Upper lobe of left lung (tissue), 4 donors: ENCODE measurements at regions not wholly inside any gene's neighbourhood (a gene's known extent, or its start where the extent isn't known, plus 50 kb on each side); places are given as distances from the start of the nearest gene placed in this dataset.

Source experiments
- CTCF ChIP-seq, 6 experiments: fragments of 450-650 bp in 4 of 6; fragments of 200-600 bp in 2 of 6; sonication (generic) in 2 of 6; IDR thresholded peaks; one replicate each; pipeline ENCODE4 v1.5.1; 2016 to 2019; ENCODE audit warnings: antibody characterized with exemption in 6 of 6
- EP300 ChIP-seq, 4 donors: sonication (generic); formaldehyde crosslinking; IDR thresholded peaks; one replicate each; pipeline ENCODE4 v1.5.1; 2017; ENCODE audit warnings: antibody characterized with exemption in 4 of 4, control low read depth in 2 of 4
- POLR2A ChIP-seq, 4 donors: fragments of 450-650 bp; IDR thresholded peaks; one replicate each; pipeline ENCODE4 v1.5.1; 2016 to 2017; ENCODE audit warnings: antibody characterized with exemption in 4 of 4, mild to moderate bottlenecking in 2 of 4
- POLR2AphosphoS5 ChIP-seq, 2 donors: sonication (generic); formaldehyde crosslinking; IDR thresholded peaks; one replicate each; pipeline ENCODE4 v1.5.1; 2017; ENCODE audit warnings: antibody characterized with exemption in 2 of 2

GRCh38 chr18:78178812-78179211 lies 800.8 kb upstream of the SALL3 start:
- TF ChIP-seq CTCF (IDR thresholded peaks at IDR 0.05) (no peak), EP300 (IDR thresholded peaks at IDR 0.05) (no peak), POLR2A (IDR thresholded peaks at IDR 0.05) (no peak), POLR2AphosphoS5 (IDR thresholded peaks at IDR 0.05) (no peak)
